ENCODE measurements at regions not wholly inside any gene's neighbourhood (a gene's known extent, or its start where the extent isn't known, plus 50 kb on each side); places are given as distances from the start of the nearest gene placed in this dataset.

- TF ChIP-seq CTCF (IDR thresholded peaks at IDR 0.05) (no peak), POLR2AphosphoS5 (IDR thresholded peaks at IDR 0.05) (no peak), POLR2A (IDR thresholded peaks at IDR 0.05) (no peak)
Observed at GRCh38 chr13:91036886-91037285, 310.6 kb upstream of the MIR17HG start.
